PFSK-1 (cell line): ENCODE measurements at regions not wholly inside any gene's neighbourhood (a gene's known extent, or its start where the extent isn't known, plus 50 kb on each side); places are given as distances from the start of the nearest gene placed in this dataset.

Experiments used
- REST ChIP-seq, 2 experiments: IDR thresholded peaks; 2 replicates each; pipeline versions ENCODE4 v1.6.1 to v1.8.0; 2011 to 2012; ENCODE audit warnings: low read depth in 2 of 2, low read length in 2 of 2, control low read depth in 1 of 2, inconsistent platforms in 1 of 2, mild to moderate bottlenecking in 1 of 2, moderate library complexity in 1 of 2; ENCODE audit not compliant: insufficient read depth in 1 of 2
- TAF1 ChIP-seq: IDR thresholded peaks from 2 replicates; pipeline ENCODE4 v1.6.1; 2012; ENCODE audit warnings: low read length, control low read depth, borderline replicate concordance; ENCODE audit not compliant: insufficient read depth

DNA sequence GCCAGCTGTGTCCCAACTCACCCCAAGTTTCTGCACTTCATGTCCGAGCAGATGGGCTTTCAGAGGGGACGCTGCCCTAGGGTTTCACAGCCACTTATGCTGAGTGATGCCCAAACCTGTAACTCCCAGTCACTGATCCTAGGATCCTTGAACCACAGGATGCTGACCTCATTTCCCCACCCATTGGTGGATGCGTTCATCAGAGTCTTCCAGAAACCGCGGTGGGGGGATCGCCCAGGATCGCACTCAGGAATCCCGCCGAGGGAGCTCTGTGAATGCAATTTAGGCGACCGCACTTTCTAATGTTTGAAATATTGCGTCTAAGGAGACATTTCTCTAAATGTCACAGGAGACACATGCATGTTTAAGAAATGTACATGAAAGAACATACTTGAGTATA is 212.3 kb upstream of the IRX4 start:
- no peak for TF ChIP-seq TAF1
- TF ChIP-seq REST (IDR thresholded peaks at IDR 0.05; ENCODE audit: insufficient read depth in 1 of 2, low read depth in 2 of 2, low read length in 2 of 2) = no peak
